ENCODE measurements at regions not wholly inside any gene's neighbourhood (a gene's known extent, or its start where the extent isn't known, plus 50 kb on each side); places are given as distances from the start of the nearest gene placed in this dataset.
A peak's percentile ranks its signal among the peaks of the same experiment; 100 is the strongest.

- no peak for DNase-seq
Observed at GRCh38 chr4:137630252-137630651, 98.0 kb upstream of the PCDH18 start.

- no peak for DNase-seq
Observed at GRCh38 chr4:137627739-137628460, 95.6 kb upstream of the PCDH18 start.

GRCh38 chr4:137626942-137627738, 94.8 kb upstream of the PCDH18 start:
- DNase-seq, result no peak

GRCh38 chr4:137623013-137623412, 90.7 kb upstream of the PCDH18 start:
- no peak for DNase-seq

GRCh38 chr4:137621056-137621455, 88.8 kb upstream of the PCDH18 start:
- no peak for DNase-seq

GRCh38 chr4:137614491-137614890, 82.2 kb upstream of the PCDH18 start:
- no peak for DNase-seq

GRCh38 chr4:137611998-137612700, 79.9 kb upstream of the PCDH18 start:
- DNase-seq, result no peak

- no peak for DNase-seq
Observed at GRCh38 chr4:137610960-137611359, 78.7 kb upstream of the PCDH18 start.

GRCh38 chr4:137609718-137610430, 77.6 kb upstream of the PCDH18 start:
- DNase-seq, result peak; percentile 50

- DNase-seq, result no peak
Observed at GRCh38 chr4:137608085-137608484, 75.8 kb upstream of the PCDH18 start.

- DNase-seq, result no peak
Observed at GRCh38 chr4:137602436-137602835, 70.1 kb upstream of the PCDH18 start.

GRCh38 chr4:137601934-137602333, 69.6 kb upstream of the PCDH18 start:
- DNase-seq, result no peak

GRCh38 chr4:137599734-137600133, 67.4 kb upstream of the PCDH18 start:
- no peak for DNase-seq

GRCh38 chr4:137597752-137598430, 65.6 kb upstream of the PCDH18 start:
- peak; percentile 34 for DNase-seq

- DNase-seq, result no peak
Observed at GRCh38 chr4:137587796-137588195, 55.5 kb upstream of the PCDH18 start.

- no peak for DNase-seq
Observed at GRCh38 chr4:137583671-137584070, 51.4 kb upstream of the PCDH18 start.

Data from left kidney (tissue), 1 donor.